Natural killer cell (primary cell): ENCODE measurements at regions not wholly inside any gene's neighbourhood (a gene's known extent, or its start where the extent isn't known, plus 50 kb on each side); places are given as distances from the start of the nearest gene placed in this dataset.

Experiments used
- ATAC-seq, 3 donors: fragments of 150-1000 bp in 2 of 3; fragments of 200-7000 bp in 1 of 3; cut with Tn5 transposase; 1 replicate in 1 of 3; 2 replicates in 2 of 3; pipeline ENCODE4 v1.10.0; 2021; ENCODE audit warnings: mild to moderate bottlenecking in 2 of 3, moderate library complexity in 2 of 3
- DNase-seq, 2 donors: peaks; one replicate each; pipeline versions ENCODE4 v3.0.0 to v3.0.0-alpha.2; 2013 to 2021; ENCODE audit warnings: mixed read lengths in 1 of 2
- H3K27ac ChIP-seq: one replicate; pipeline ENCODE4 v1.5.1; 2013; ENCODE audit warnings: mild to moderate bottlenecking, low read length
- H3K27me3 ChIP-seq: one replicate; pipeline ENCODE4 v1.6.1; 2013; ENCODE audit warnings: low read length; ENCODE audit not compliant: control insufficient read depth, insufficient read depth
- H3K36me3 ChIP-seq: one replicate; pipeline ENCODE4 v1.6.1; 2013; ENCODE audit warnings: low read length; ENCODE audit not compliant: control insufficient read depth, insufficient read depth
- H3K4me1 ChIP-seq: one replicate; pipeline ENCODE4 v1.6.1; 2013; ENCODE audit warnings: low read length; ENCODE audit not compliant: control insufficient read depth, insufficient read depth
- H3K4me3 ChIP-seq: one replicate; pipeline ENCODE4 v1.5.1; 2013; ENCODE audit warnings: low read length
- H3K9me3 ChIP-seq: one replicate; pipeline ENCODE4 v1.6.1; 2013; ENCODE audit warnings: low read length; ENCODE audit not compliant: control insufficient read depth, insufficient read depth
- H3K27ac Mint-ChIP-seq, 2 donors: one replicate each; pipeline ENCODE4 v1.8.0; 2022; ENCODE audit warnings: mild to moderate bottlenecking in 2 of 2, mixed read lengths in 2 of 2, moderate library complexity in 1 of 2
- H3K27me3 Mint-ChIP-seq, 2 donors: one replicate each; pipeline ENCODE4 v1.8.0; 2022; ENCODE audit warnings: low read depth in 2 of 2, mixed read lengths in 2 of 2
- H3K36me3 Mint-ChIP-seq: one replicate; pipeline ENCODE4 v1.8.0; 2022; ENCODE audit warnings: mixed read lengths
- H3K4me1 Mint-ChIP-seq, 2 donors: one replicate each; pipeline ENCODE4 v1.8.0; 2022; ENCODE audit warnings: mixed read lengths in 2 of 2
- H3K4me3 Mint-ChIP-seq: one replicate; pipeline ENCODE4 v1.8.0; 2022; ENCODE audit warnings: mild to moderate bottlenecking, moderate library complexity, mixed read lengths
- H3K9me3 Mint-ChIP-seq, 2 donors: one replicate each; pipeline ENCODE4 v1.8.0; 2022; ENCODE audit warnings: mixed read lengths in 2 of 2
- WGBS: methylation state at CpG from one replicate; pipeline ENCODE4 v1.1.7; 2013; ENCODE audit warnings: missing lambda C conversion rate; ENCODE audit not compliant: insufficient coverage; 5-methylcytosine and 5-hydroxymethylcytosine counted together
- intact Hi-C: fragments of 100-400 bp; cut with micrococcal nuclease; formaldehyde crosslinking; loops from one replicate; pipeline ENCODE4 v1.14.2; 2022
- TF ChIP-seq, protein P1 (sequence below): fragments of 200-600 bp; IDR thresholded peaks from one replicate; pipeline ENCODE4 v1.8.0; 2022; ENCODE audit warnings: antibody characterized with exemption

DNA sequence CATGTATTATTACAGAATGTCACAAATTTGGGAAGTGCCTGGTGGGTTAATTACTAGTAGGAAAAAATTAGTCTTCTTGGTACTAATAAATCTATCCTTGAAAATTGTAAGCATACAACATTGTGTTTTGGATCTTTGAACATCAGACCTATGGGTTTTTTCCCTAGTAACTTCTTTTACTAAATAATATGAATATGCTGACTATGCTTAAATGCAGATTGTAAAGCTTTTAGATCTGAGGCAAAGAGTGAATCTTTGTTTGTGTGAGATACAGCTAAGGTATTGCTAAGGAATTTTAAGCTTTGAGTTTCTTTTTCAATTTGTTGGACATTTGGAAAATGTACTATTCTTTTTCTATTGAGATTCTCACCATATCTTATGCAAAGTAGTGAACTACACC is 390.6 kb upstream of the CCNH start:
- H3K4me3 ChIP-seq: no peak overlapping the region
- Mint-ChIP-seq H3K9me3 (peaks cover 2 to 3% of the 10 kb centered on the region in 2 donors), H3K27ac (no peak overlapping the region), H3K27me3 (peaks cover 2 to 8% of the 10 kb centered on the region in 2 donors), H3K36me3 (no peaks in the 10 kb centered on the region), H3K4me1 (no peaks in the 10 kb centered on the region), H3K4me3 (no peak overlapping the region)
- H3K4me1 ChIP-seq: no peaks in the 10 kb centered on the region
- TF ChIP-seq, protein P1, sequence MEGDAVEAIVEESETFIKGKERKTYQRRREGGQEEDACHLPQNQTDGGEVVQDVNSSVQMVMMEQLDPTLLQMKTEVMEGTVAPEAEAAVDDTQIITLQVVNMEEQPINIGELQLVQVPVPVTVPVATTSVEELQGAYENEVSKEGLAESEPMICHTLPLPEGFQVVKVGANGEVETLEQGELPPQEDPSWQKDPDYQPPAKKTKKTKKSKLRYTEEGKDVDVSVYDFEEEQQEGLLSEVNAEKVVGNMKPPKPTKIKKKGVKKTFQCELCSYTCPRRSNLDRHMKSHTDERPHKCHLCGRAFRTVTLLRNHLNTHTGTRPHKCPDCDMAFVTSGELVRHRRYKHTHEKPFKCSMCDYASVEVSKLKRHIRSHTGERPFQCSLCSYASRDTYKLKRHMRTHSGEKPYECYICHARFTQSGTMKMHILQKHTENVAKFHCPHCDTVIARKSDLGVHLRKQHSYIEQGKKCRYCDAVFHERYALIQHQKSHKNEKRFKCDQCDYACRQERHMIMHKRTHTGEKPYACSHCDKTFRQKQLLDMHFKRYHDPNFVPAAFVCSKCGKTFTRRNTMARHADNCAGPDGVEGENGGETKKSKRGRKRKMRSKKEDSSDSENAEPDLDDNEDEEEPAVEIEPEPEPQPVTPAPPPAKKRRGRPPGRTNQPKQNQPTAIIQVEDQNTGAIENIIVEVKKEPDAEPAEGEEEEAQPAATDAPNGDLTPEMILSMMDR: no peak
- ATAC-seq (no peak), DNase-seq (no peak)
- no peaks in the 10 kb centered on the region for H3K27me3 ChIP-seq
- intact Hi-C loops: no loop called here
- no peaks in the 10 kb centered on the region for H3K9me3 ChIP-seq
- H3K36me3 ChIP-seq: no peaks in the 10 kb centered on the region
- no peak overlapping the region for H3K27ac ChIP-seq

DNA sequence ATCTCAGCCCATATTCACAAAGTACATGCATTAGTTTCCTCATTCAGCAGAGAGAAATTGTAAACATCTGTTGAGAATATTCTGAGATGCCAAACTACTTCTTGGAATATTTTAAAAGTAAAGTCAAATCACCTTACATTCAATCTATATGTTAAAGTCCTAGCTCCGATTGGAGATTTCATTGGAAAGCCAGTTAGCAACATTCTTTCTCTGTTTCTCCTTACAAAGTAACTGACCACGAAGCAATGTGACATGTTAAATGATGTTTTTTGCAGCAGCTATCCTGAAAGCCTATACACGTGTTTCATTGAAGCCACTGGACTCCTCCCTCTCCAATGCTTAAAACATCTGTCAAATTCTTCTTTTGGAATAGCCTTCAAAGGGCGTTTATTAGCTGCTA is 379.1 kb upstream of the CCNH start:
- no peaks in the 10 kb centered on the region for H3K9me3 Mint-ChIP-seq
- peaks cover 6% of the 10 kb centered on the region for H3K27me3 ChIP-seq
- ATAC-seq (no peak), DNase-seq (no peak)
- no peak overlapping the region for H3K27ac ChIP-seq
- 50% methylated on average over 3 of the region's 4 CpGs for WGBS
- no peaks in the 10 kb centered on the region for H3K36me3 Mint-ChIP-seq
- H3K4me1 ChIP-seq: no peaks in the 10 kb centered on the region
- H3K4me3 Mint-ChIP-seq: no peak overlapping the region
- TF ChIP-seq, protein P1: no peak
- no peaks in the 10 kb centered on the region for H3K4me1 Mint-ChIP-seq
- H3K9me3 ChIP-seq: no peaks in the 10 kb centered on the region
- H3K27ac Mint-ChIP-seq: no peak overlapping the region
- intact Hi-C loops: no loop called here
- H3K4me3 ChIP-seq: no peak overlapping the region
- no peaks in the 10 kb centered on the region for H3K36me3 ChIP-seq
- peaks cover 4 to 25% of the 10 kb centered on the region in 2 donors for H3K27me3 Mint-ChIP-seq

DNA sequence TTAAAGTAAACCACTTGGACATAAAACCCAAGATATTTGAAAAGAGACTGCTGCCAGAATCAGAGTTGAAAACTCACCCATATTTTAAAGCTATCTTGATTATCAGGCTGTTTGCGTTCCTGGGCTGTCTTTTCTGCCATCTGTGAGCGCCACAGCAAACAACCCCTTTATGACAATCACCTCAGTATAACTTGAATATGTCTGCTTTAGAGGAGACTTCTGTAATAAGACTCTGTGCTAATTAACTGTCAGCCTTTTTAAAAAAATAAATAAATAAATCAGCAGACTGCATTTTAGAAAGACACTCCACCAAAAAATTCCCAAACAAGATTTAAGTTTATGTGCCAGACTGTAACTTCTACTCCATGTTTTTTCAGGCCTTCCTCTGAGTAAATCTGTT is 375.7 kb upstream of the CCNH start:
- DNase-seq: no peak
- no peaks in the 10 kb centered on the region for H3K9me3 Mint-ChIP-seq
- H3K4me3 Mint-ChIP-seq: no peak overlapping the region
- H3K27ac Mint-ChIP-seq: no peak overlapping the region
- peaks cover 13 to 33% of the 10 kb centered on the region in 2 donors for H3K27me3 Mint-ChIP-seq
- ATAC-seq: no peak
- Histone ChIP-seq H3K27me3 (peaks cover 4% of the 10 kb centered on the region), H3K9me3 (no peaks in the 10 kb centered on the region), H3K4me1 (no peaks in the 10 kb centered on the region), H3K36me3 (no peaks in the 10 kb centered on the region), H3K4me3 (no peak overlapping the region), H3K27ac (no peak overlapping the region)
- 79% methylated on average over 2 of the region's 2 CpGs for WGBS
- no peaks in the 10 kb centered on the region for H3K4me1 Mint-ChIP-seq
- no peaks in the 10 kb centered on the region for H3K36me3 Mint-ChIP-seq
- intact Hi-C loops: no loop called here
- TF ChIP-seq, protein P1: no peak

DNA sequence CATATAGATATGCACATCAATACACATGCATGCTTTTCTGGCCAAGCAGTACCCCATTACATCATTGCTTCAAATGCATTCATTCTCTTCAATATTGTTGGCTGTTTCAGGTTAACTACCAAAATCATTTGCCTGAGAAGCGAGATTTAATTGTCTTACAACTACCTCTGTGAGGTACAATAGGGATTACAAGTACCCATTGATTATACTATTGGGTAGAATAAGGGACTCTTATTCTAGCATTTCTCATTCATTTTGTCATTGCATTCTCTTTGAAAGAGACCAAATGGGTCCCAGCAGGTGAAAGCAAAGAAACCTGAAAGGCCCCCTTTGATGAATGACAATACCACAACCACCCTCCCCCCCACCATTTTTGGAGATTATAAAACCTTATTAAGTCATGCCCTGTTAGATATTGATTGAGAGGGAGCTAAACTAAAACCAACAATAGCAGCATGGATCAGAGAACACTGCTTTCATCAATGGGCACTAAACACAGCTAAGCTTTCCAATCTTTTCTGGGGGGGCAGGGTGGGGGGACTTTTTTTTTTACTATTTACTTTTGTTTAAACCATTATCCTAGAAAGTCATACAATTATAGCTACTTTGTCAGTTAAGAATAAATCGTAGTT is 375.0 kb upstream of the CCNH start:
- no peaks in the 10 kb centered on the region for H3K36me3 ChIP-seq
- no peak for DNase-seq
- no peak overlapping the region for H3K27ac ChIP-seq
- no peak for ATAC-seq
- Mint-ChIP-seq H3K9me3 (no peaks in the 10 kb centered on the region), H3K4me3 (no peak overlapping the region), H3K4me1 (no peaks in the 10 kb centered on the region), H3K27ac (no peak overlapping the region), H3K27me3 (peaks cover 16 to 40% of the 10 kb centered on the region in 2 donors), H3K36me3 (no peaks in the 10 kb centered on the region)
- no peaks in the 10 kb centered on the region for H3K9me3 ChIP-seq
- intact Hi-C loops: no loop called here
- no peak overlapping the region for H3K4me3 ChIP-seq
- H3K4me1 ChIP-seq: no peaks in the 10 kb centered on the region
- TF ChIP-seq, protein P1: no peak
- no CpG with 5 or more reads among the region's 2 CpGs for WGBS
- peaks cover 8% of the 10 kb centered on the region for H3K27me3 ChIP-seq
